GM23338 (cell line): ENCODE measurements at regions not wholly inside any gene's neighbourhood (a gene's known extent, or its start where the extent isn't known, plus 50 kb on each side); places are given as distances from the start of the nearest gene placed in this dataset.

ENCODE experiments used
- ATAC-seq: fragments of 200-7000 bp; cut with Tn5 transposase; 3 replicates; pipeline ENCODE4 v1.9.1; 2020
- DNase-seq: peaks from one replicate; pipeline ENCODE4 v3.0.0-alpha.2; 2015; ENCODE audit warnings: low spot score
- H2AFZ ChIP-seq: fragments of 200-600 bp; sonication (generic); 2 replicates; pipeline ENCODE4 v1.8.0; 2016; ENCODE audit warnings: antibody characterized with exemption, mild to moderate bottlenecking, moderate library complexity
- H3F3A ChIP-seq: fragments of 200-600 bp; sonication (generic); replicated peaks from 2 replicates; pipeline ENCODE4 v1.8.0; 2017; ENCODE audit warnings: antibody characterized with exemption, mixed run types, low read depth
- H3K27ac ChIP-seq: fragments of 200-600 bp; sonication (generic); 2 replicates; pipeline ENCODE4 v1.6.1; 2016; ENCODE audit warnings: low read depth
- H3K27me3 ChIP-seq: fragments of 200-600 bp; sonication (generic); 2 replicates; pipeline ENCODE4 v1.8.0; 2016; ENCODE audit warnings: mild to moderate bottlenecking, mixed run types, moderate library complexity; ENCODE audit not compliant: insufficient read depth
- H3K36me3 ChIP-seq: fragments of 200-600 bp; sonication (generic); 2 replicates; pipeline ENCODE4 v1.8.0; 2016; ENCODE audit warnings: mild to moderate bottlenecking; ENCODE audit not compliant: insufficient read depth
- H3K4me1 ChIP-seq: fragments of 200-600 bp; sonication (generic); 2 replicates; pipeline ENCODE4 v1.8.0; 2016; ENCODE audit warnings: mild to moderate bottlenecking, moderate library complexity; ENCODE audit not compliant: insufficient read depth
- H3K4me2 ChIP-seq: fragments of 200-600 bp; sonication (generic); 2 replicates; pipeline ENCODE4 v1.7.1; 2017; ENCODE audit warnings: mixed run types
- H3K4me3 ChIP-seq: fragments of 200-600 bp; sonication (generic); 2 replicates; pipeline ENCODE4 v1.6.1; 2016; ENCODE audit warnings: mixed run types
- H3K79me2 ChIP-seq: fragments of 200-600 bp; sonication (generic); replicated peaks from 2 replicates; pipeline ENCODE4 v1.8.0; 2017; ENCODE audit warnings: mild to moderate bottlenecking; ENCODE audit not compliant: insufficient read depth
- H3K9me2 ChIP-seq: fragments of 200-600 bp; sonication (generic); 2 replicates; pipeline ENCODE4 v1.8.0; 2017; ENCODE audit not compliant: insufficient read depth
- H4K20me1 ChIP-seq: fragments of 200-600 bp; sonication (generic); replicated peaks from 2 replicates; pipeline ENCODE4 v1.8.0; 2017; ENCODE audit warnings: mild to moderate bottlenecking; ENCODE audit not compliant: insufficient read depth
- H3K27ac Mint-ChIP-seq: 2 replicates; pipeline ENCODE4 v1.8.0; 2020; ENCODE audit warnings: inconsistent platforms, mild to moderate bottlenecking, moderate library complexity, mixed read lengths
- H3K27me3 Mint-ChIP-seq: 3 replicates; pipeline ENCODE4 v1.8.0; 2022; ENCODE audit warnings: low read depth, mild to moderate bottlenecking, moderate library complexity, mixed read lengths, inconsistent platforms; ENCODE audit not compliant: insufficient read depth, poor library complexity
- H3K36me3 Mint-ChIP-seq: 3 replicates; pipeline ENCODE4 v1.8.0; 2021; ENCODE audit warnings: low read depth, mild to moderate bottlenecking, inconsistent platforms, moderate library complexity, mixed read lengths
- H3K4me1 Mint-ChIP-seq: 3 replicates; pipeline ENCODE4 v1.8.0; 2020; ENCODE audit warnings: mild to moderate bottlenecking, inconsistent platforms, mixed read lengths
- H3K4me3 Mint-ChIP-seq: 3 replicates; pipeline ENCODE4 v1.8.0; 2021; ENCODE audit warnings: moderate library complexity, mild to moderate bottlenecking, inconsistent platforms, mixed read lengths
- H3K9me3 Mint-ChIP-seq: 3 replicates; pipeline ENCODE4 v1.8.0; 2020; ENCODE audit warnings: moderate library complexity, mild to moderate bottlenecking, inconsistent platforms, mixed read lengths
- CREB1 ChIP-seq: fragments of 250-450 bp; sonication (Bioruptor Pico); IDR thresholded peaks from 2 replicates; pipeline ENCODE4 v1.5.0; 2020; ENCODE audit warnings: low read depth, mild to moderate bottlenecking, moderate library complexity
- ETS1 ChIP-seq: IDR thresholded peaks from 2 replicates; pipeline ENCODE4 v1.6.1; 2016; ENCODE audit warnings: antibody characterized with exemption
- EZH2 ChIP-seq: fragments of 200-600 bp; sonication (generic); IDR thresholded peaks from one replicate; pipeline ENCODE4 v1.8.0; 2017; ENCODE audit warnings: antibody characterized with exemption, mild to moderate bottlenecking, low read depth; ENCODE audit not compliant: unreplicated experiment
- EZH2phosphoT487 ChIP-seq: fragments of 200-600 bp; sonication (generic); IDR thresholded peaks from one replicate; pipeline ENCODE4 v1.8.1; 2018; ENCODE audit warnings: antibody characterized with exemption; ENCODE audit not compliant: unreplicated experiment
- JUNB ChIP-seq: IDR thresholded peaks from one replicate; pipeline ENCODE4 v1.6.1; 2016; ENCODE audit warnings: antibody characterized with exemption; ENCODE audit not compliant: unreplicated experiment
- POLR2AphosphoS5 ChIP-seq: IDR thresholded peaks from 2 replicates; pipeline ENCODE4 v1.6.1; 2016; ENCODE audit warnings: antibody characterized with exemption, low read depth
- ZNF114 ChIP-seq: fragments of 250-450 bp; sonication (Bioruptor Pico); IDR thresholded peaks from 2 replicates; pipeline ENCODE4 v1.5.0; 2020; ENCODE audit warnings: mild to moderate bottlenecking, moderate library complexity
- ZNF462 ChIP-seq: fragments of 250-450 bp; sonication (Bioruptor Pico); IDR thresholded peaks from 2 replicates; pipeline ENCODE4 v1.5.0; 2020; ENCODE audit warnings: mild to moderate bottlenecking, moderate library complexity
- TF ChIP-seq, protein P1 (sequence below), 2 experiments: fragments of 200-600 bp in 1 of 2; sonication (generic) in 1 of 2; conservative IDR thresholded peaks; 2 replicates each; pipeline versions ENCODE4 v1.5.1 to v1.6.1; 2016 to 2017; ENCODE audit warnings: antibody characterized with exemption in 2 of 2, low read depth in 2 of 2, mild to moderate bottlenecking in 2 of 2, moderate library complexity in 1 of 2

DNA sequence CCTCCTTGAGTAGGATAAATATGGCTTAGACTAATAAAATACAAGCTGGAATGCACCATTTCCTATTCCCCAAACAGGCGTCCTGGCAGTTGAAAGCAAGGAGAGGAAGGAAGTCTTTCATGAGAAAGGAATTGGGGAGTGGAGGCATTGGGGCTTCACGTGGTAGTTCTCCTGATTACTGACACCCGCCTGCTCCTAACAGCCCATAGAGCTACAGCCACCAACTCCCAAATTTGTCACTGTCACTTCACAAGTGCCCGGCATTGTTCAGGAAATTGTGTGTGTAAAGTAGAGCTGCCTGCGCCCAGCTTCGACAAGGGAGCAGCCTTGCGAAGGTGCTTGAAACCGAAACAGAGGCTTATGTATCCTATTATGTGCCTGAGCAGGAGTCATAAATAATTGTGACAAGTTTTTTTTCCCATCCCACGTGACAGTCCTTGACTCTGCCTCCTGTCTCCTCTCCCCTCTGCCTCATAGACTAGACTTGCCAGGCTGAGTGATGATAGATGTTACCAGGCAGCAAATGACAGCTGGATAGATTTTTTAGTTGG, 301.7 kb upstream of the ZFP64 start:
- peak overlapping the region; percentile 74 for H2AFZ ChIP-seq
- TF ChIP-seq ETS1: no peak
- no peak for TF ChIP-seq CREB1 (CRISPR knock-in tag)
- TF ChIP-seq, protein P1, sequence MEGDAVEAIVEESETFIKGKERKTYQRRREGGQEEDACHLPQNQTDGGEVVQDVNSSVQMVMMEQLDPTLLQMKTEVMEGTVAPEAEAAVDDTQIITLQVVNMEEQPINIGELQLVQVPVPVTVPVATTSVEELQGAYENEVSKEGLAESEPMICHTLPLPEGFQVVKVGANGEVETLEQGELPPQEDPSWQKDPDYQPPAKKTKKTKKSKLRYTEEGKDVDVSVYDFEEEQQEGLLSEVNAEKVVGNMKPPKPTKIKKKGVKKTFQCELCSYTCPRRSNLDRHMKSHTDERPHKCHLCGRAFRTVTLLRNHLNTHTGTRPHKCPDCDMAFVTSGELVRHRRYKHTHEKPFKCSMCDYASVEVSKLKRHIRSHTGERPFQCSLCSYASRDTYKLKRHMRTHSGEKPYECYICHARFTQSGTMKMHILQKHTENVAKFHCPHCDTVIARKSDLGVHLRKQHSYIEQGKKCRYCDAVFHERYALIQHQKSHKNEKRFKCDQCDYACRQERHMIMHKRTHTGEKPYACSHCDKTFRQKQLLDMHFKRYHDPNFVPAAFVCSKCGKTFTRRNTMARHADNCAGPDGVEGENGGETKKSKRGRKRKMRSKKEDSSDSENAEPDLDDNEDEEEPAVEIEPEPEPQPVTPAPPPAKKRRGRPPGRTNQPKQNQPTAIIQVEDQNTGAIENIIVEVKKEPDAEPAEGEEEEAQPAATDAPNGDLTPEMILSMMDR (conservative IDR thresholded peaks at IDR 0.05; ENCODE audit: low read depth in 2 of 2): no peak
- no peak for TF ChIP-seq EZH2phosphoT487
- TF ChIP-seq EZH2: no peak
- TF ChIP-seq ZNF114 (CRISPR knock-in tag): no peak
- TF ChIP-seq POLR2AphosphoS5: no peak
- Mint-ChIP-seq H3K27me3 (no peaks in the 10 kb centered on the region), H3K36me3 (no peaks in the 10 kb centered on the region), H3K9me3 (no peaks in the 10 kb centered on the region), H3K27ac (0 out of 2 replicates have a peak overlapping the region, but pooled peaks have one; percentile 7), H3K4me1 (no peaks in the 10 kb centered on the region), H3K4me3 (no peak overlapping the region)
- H3K9me2 ChIP-seq: no peaks in the 10 kb centered on the region; the same call in 1 of the 2 replicates
- H4K20me1 ChIP-seq: no peaks in the 10 kb centered on the region
- H3K4me2 ChIP-seq: no peak overlapping the region
- H3F3A ChIP-seq: no peaks in the 10 kb centered on the region
- ATAC-seq: no peak
- no peak for DNase-seq
- no peaks in the 10 kb centered on the region for H3K36me3 ChIP-seq
- H3K79me2 ChIP-seq: no peaks in the 10 kb centered on the region
- H3K27ac ChIP-seq: no peak overlapping the region
- H3K4me3 ChIP-seq: no peak overlapping the region
- no peaks in the 10 kb centered on the region for H3K27me3 ChIP-seq
- no peaks in the 10 kb centered on the region for H3K4me1 ChIP-seq

GRCh38 chr20:52490711-52491430, 299.3 kb upstream of the ZFP64 start:
- H3K4me1 Mint-ChIP-seq: no peaks in the 10 kb centered on the region

More at GRCh38 chr20:52490711-52491430, 299.3 kb upstream of the ZFP64 start:
- no peak overlapping the region for H3K4me3 Mint-ChIP-seq
- no peaks in the 10 kb centered on the region for H3K9me3 Mint-ChIP-seq
- Histone ChIP-seq H2AFZ (no peak overlapping the region), H3K27ac (no peak overlapping the region), H3K4me2 (no peak overlapping the region), H3K36me3 (no peaks in the 10 kb centered on the region), H3K4me3 (no peak overlapping the region), H3K79me2 (no peaks in the 10 kb centered on the region), H3K4me1 (no peaks in the 10 kb centered on the region), H3F3A (no peaks in the 10 kb centered on the region), H3K9me2 (no peaks in the 10 kb centered on the region; the same call in 1 of the 2 replicates), H4K20me1 (no peaks in the 10 kb centered on the region), H3K27me3 (no peaks in the 10 kb centered on the region)
- ATAC-seq: no peak
- no peak for DNase-seq
- TF ChIP-seq, protein P1 (conservative IDR thresholded peaks at IDR 0.05; ENCODE audit: low read depth in 2 of 2): no peak
- TF ChIP-seq JUNB: no peak
- no peak for TF ChIP-seq ZNF462 (CRISPR knock-in tag)
- H3K36me3 Mint-ChIP-seq: no peaks in the 10 kb centered on the region
- H3K27ac Mint-ChIP-seq: no peak overlapping the region
- H3K27me3 Mint-ChIP-seq: no peaks in the 10 kb centered on the region
